NCI-H1105 (cell line): ENCODE measurements at regions not wholly inside any gene's neighbourhood (a gene's known extent, or its start where the extent isn't known, plus 50 kb on each side); places are given as distances from the start of the nearest gene placed in this dataset.
A peak's percentile ranks its signal among the peaks of the same experiment; 100 is the strongest.
"Not testable (repeated sequence)": the region's sequence is repeated elsewhere in the genome, so short reads cannot be mapped to it uniquely, and the experiment has no call there.

Experiments used
- DNase-seq: peaks from one replicate; lab custom pipeline; 2025; lab: John Stamatoyannopoulos, UW

- DNase-seq, result peak; percentile 97
These were observed 139.4 kb downstream of the ID4 start for GRCh38 chr6:19976411-19977129.

DNA sequence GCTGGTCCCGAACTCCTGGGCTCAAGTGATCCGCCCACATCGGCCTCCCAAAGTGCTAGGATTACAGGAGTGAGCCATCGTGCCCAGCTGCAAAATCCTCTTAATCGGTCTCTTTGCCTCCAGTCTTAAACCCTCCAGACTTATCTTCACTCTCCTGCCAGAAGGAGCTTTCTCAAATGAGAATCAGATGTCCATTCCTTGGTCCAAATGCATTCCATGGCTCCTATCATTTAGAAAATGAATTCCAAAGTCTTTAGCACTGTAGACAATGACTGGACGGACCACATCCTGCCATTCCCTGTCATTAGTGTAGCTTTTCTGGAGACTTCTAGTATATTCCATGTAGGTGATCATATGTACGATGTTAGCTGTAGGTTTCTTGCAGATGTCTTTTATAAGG is 141.9 kb downstream of the ID4 start:
- no peak for DNase-seq

DNA sequence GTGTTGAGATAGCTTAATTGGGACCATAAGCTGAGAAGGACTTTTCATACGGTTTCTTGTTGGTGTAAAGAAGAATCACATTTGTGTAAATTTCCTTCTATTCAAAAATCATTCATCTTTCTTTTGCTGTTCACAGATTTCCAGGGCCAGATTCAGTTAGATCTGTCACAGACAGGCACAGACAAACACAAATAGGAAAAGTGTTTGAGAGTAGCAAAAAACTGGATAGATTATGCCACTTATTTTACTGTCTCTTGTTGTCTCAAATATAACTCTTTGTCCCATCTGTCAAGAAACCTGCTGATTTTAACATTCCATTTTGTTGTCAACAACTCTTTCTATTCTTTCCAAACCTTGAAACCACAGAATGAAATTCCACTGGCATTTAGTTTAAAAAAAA is 142.8 kb downstream of the ID4 start:
- DNase-seq, result no peak

GRCh38 chr6:19983374-19983773 is 146.2 kb downstream of the ID4 start:
- no peak for DNase-seq

- no peak for DNase-seq
These were observed 149.7 kb downstream of the ID4 start for GRCh38 chr6:19986691-19987438.

GRCh38 chr6:19988555-19988954 is 151.4 kb downstream of the ID4 start:
- DNase-seq, result no peak

DNA sequence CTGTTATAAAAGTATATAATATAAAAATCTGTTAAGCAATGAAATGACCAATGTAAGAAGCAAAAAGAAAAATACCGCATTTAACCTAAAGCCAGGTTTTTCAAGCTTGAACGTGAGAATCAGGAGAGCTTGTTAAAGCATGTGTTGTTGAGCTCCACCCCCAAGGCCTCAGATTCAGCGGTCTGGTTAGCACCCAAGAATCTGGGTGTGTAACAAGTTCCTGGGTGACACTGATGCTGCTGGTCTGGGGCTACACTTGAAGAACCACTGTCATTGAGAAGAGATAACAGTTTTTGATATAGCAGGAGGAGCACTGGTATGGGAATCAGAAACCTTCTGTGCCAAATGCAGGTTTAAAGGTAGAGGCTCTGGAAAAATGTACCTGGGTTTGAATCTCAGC is 154.0 kb downstream of the ID4 start:
- DNase-seq, result no peak

GRCh38 chr6:19994909-19995308 is 157.7 kb downstream of the ID4 start:
- no peak for DNase-seq

DNA sequence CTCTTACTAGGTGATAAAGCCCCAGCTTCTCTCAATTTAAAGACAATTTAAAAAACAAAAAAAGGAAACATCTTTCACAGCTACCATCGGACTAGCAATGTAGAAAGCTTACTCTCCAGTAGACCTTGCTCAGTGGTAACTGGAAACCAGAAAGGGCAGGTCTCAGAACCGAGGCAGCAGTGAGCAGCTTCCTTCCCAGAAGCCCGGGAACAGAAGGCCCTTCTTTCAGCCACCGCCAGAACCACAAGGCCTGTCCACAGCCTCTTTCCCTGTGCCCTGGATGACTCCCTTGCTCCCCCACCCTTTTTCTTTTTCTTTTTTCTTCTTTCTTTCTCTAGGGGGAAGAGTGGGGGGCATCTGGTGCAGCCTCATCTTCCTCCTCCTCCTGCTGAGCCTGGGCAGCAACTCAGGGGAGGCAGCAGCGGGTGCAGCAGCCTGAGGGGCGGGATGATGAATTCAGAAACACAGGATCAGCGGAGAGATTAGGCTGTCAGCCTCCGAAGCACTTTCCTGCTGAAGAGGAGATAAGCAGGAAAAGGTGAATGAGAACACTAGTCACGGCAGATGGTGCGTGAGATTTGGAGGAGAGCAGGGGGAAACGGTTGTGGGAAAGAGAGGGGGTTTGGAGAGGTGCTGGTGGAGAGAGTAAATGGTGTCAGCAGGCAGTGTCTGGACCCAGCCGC is 158.5 kb downstream of the ID4 start:
- DNase-seq, result no peak

GRCh38 chr6:19997104-19997503 is 159.9 kb downstream of the ID4 start:
- no peak for DNase-seq

DNA sequence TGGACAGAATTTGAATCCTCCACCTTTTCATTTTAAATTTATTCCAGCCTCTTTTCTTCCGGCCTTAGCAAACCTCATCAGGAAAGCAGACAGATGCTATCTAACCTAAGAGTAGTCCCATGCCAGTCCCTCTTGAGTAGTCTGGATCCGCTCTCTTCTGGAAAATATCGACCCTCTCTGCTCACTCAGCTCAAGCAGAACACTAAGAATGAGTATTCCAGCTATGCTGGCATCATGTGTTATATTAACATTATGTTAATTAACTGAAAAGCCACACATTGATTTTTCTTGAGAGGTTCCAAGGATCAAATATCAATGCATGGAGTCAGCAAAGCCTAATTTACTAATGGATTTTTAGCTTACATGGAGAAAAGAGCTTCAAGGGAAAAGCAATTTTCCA is 161.4 kb downstream of the ID4 start:
- DNase-seq, result no peak

- DNase-seq, result no peak
These were observed 162.4 kb downstream of the ID4 start for GRCh38 chr6:19999319-20000191.

DNA sequence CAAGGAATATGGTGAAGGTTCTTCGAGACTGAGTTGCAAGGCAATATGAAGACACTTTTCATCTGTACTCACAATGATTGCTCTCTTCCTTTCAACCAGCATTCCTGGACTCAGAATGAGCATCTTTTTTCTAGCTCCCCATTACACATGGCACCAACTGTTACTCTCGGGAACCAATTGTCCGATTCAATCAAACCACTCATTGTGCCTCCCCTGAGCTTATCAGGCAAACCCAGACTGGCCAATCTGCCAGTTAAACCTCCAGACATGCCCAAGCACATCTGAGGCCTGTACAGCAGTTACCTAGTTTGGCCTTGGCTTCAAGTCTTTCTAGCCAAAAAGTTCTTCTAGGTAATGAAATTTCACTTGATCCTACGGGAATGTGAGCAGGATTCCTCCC is 164.1 kb downstream of the ID4 start:
- DNase-seq, result peak; percentile 25

DNA sequence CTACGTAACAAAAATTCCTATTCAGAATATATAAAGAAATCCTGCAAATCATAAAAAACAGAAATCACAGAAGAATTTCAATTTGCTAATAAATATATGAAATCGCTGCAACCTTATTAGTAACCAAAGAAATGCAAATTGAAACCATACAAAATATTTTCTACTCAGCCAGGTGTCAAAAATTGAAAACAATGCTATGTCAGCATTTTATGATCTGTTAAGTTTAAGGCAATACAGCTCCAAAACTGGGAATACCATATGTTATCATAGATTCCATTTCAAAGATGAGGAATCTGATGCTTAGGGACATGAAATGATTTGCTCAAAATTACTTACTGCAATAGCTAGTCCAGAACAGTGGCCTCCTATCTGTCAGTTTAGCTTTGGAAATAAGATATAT is 168.9 kb downstream of the ID4 start:
- no peak for DNase-seq

GRCh38 chr6:20008131-20008530 is 171.0 kb downstream of the ID4 start:
- no peak for DNase-seq

DNA sequence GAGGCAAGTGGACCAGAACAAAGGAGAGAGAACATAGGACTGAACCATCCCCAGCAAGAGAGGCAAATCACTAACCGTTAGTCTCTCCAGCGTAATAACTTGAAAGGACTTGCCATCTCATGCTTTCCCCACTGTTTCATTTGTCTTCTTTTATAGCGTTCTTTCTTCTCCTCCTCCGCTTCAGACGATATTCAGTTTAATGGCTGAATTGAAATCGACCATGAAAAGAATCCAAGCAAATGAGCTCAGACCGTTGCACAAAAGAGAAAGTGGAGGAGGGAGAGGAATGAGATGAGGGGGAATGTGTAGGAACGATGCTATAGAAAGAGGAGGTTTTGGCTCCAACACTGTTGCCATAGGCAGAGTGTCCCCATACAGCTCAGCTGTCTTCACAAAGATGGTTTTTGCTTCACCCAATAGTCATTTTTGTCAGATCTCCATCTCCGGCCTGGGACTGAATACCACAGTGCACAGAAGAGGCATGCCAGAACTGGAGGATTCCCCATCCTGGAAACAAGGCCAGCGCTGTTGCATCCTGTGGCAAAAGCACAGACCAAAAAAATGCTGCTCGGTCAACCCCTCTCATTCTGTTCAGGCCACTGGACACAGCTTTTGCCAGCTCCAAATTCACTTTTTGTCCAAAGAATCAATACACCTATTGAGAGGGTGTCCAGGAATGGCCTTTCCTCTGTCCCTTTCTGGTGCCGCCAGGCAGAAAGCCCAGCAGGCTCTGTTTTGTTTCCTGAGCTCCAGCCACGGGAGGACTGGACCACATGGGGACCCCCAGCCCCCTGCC is 176.1 kb downstream of the ID4 start:
- no peak for DNase-seq

GRCh38 chr6:20014508-20014907 is 177.3 kb downstream of the ID4 start:
- no peak for DNase-seq

DNA sequence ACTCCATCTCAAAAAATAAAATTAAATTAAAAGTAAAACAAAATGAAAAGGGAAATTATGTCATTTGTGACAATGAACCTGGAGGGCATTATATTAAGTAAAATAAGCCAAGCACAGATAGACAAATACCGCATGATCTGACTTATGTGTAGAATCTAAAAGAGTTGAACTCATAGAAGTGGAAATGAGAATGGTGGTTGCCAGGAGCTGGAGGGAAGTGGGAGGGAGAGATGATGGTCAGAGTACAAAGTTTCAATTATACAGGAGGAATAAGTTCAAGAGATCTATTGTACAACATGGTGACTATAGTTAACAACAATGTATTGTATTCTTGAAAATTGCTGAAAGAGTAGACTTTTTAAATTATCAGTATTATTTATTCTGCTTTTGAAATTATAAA is 183.4 kb downstream of the ID4 start:
- DNase-seq, result no peak

DNA sequence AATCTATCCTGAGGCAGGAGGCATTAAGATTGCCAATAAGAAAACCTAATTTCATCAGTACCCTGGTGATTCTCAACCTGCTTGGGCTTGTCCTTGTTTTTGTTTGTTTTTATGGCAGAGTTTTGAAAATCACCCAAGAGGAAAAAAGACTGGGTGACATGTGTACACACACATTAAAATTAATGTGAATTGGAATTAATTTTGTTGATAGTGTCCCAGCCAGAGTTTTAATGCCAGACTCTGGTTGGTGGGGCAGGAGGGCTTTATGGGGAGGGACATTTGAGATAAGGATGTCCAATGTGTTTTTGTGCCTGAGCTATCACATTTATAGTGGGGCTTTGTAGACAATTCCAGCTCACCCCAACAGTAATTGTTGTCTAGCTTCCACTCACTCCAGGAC is 184.6 kb downstream of the ID4 start:
- DNase-seq, result peak; percentile 93

DNA sequence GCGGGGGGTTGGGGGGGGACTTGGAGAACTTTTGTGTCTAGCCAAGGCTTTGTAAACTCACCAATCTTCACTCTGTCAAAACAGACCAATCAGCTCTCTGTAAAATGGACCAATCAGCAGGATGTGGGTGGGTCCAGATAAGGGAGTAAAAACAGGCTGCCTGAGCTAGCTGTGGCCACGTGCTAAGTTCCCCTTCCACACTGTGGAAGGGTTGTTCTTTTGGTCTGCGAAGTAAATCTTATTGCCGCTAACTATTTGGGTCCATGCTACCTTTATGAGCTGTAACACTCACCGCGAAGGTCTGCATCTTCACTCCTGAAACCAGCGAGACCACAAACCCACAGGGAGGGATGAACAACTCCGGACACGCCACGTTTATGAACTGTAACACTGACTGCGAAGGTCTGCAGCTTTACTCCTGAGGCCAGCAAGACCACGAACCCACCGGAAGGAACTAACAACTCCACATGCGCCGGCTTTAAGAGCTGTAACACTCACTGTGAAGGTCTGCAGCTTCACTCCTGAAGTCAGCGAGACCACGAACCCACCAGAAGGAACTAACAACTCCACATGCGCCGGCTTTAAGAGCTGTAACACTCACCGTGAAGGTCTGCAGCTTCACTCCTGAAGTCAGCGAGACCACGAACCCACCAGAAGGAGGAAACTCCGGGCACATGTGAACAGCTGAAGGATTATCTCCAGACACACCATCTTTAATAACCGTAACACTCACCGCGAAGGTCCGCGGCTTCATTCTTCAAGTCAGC is 186.6 kb downstream of the ID4 start:
- not testable (repeated sequence) for DNase-seq

GRCh38 chr6:20024316-20024673 is 187.1 kb downstream of the ID4 start:
- no peak for DNase-seq
